IPS-NIHi7 (cell line): ENCODE measurements at regions not wholly inside any gene's neighbourhood (a gene's known extent, or its start where the extent isn't known, plus 50 kb on each side); places are given as distances from the start of the nearest gene placed in this dataset.

Experiments
- DNase-seq: peaks from one replicate; pipeline ENCODE4 v3.0.0; 2012; ENCODE audit warnings: mixed read lengths; ENCODE audit errors: extremely low spot score

- DNase-seq: no peak
Observed at GRCh38 chr6:113802779-113803178, 54.4 kb upstream of the MARCKS start.

GRCh38 chr6:113805173-113805790 is 51.9 kb upstream of the MARCKS start:
- DNase-seq: no peak

- no peak for DNase-seq
Observed at GRCh38 chr6:113805811-113806495, 51.2 kb upstream of the MARCKS start.
